GM23248 (cell line): ENCODE measurements at regions not wholly inside any gene's neighbourhood (a gene's known extent, or its start where the extent isn't known, plus 50 kb on each side); places are given as distances from the start of the nearest gene placed in this dataset.

Source experiments
- EZH2 ChIP-seq: fragments of 200-600 bp; sonication (generic); IDR thresholded peaks from 2 replicates; pipeline ENCODE4 v1.6.1; 2018; ENCODE audit warnings: antibody characterized with exemption, mild to moderate bottlenecking; ENCODE audit not compliant: insufficient read depth, poor library complexity, severe bottlenecking
- EZH2phosphoT487 ChIP-seq: fragments of 200-600 bp; sonication (generic); IDR thresholded peaks from 2 replicates; pipeline ENCODE4 v1.6.1; 2018; ENCODE audit warnings: antibody characterized with exemption, moderate library complexity, mild to moderate bottlenecking, low read depth; ENCODE audit not compliant: insufficient read depth

DNA sequence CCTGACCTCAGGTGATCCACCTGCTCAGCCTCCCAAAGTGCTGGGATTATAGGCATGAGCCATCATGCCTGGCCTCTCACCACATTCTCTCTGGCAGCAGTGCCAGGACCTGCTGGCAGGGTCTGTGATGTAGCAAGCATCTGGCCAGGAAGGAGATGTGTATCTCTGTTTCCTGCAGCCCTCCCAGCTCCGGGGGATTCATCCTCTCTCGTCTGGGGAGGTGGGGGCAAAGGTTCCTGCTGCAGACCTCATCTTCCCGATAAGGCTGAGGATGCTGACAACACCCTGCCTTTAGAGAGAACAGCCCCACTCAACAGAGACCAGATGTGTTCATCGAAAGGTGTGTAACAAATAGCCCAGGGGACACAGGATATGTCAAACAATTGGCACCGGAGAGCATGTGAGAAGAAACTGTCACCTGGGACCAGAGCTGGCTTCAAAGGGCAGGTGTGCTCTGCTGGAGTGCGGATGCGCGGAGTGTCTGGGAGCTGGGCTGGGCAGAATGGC, 54.8 kb upstream of the SEC14L1 start:
- TF ChIP-seq EZH2 (no peak), EZH2phosphoT487 (no peak)
